ENCODE measurements at regions not wholly inside any gene's neighbourhood (a gene's known extent, or its start where the extent isn't known, plus 50 kb on each side); places are given as distances from the start of the nearest gene placed in this dataset.
"Not testable (repeated sequence)": the region's sequence is repeated elsewhere in the genome, so short reads cannot be mapped to it uniquely, and the experiment has no call there.

DNA sequence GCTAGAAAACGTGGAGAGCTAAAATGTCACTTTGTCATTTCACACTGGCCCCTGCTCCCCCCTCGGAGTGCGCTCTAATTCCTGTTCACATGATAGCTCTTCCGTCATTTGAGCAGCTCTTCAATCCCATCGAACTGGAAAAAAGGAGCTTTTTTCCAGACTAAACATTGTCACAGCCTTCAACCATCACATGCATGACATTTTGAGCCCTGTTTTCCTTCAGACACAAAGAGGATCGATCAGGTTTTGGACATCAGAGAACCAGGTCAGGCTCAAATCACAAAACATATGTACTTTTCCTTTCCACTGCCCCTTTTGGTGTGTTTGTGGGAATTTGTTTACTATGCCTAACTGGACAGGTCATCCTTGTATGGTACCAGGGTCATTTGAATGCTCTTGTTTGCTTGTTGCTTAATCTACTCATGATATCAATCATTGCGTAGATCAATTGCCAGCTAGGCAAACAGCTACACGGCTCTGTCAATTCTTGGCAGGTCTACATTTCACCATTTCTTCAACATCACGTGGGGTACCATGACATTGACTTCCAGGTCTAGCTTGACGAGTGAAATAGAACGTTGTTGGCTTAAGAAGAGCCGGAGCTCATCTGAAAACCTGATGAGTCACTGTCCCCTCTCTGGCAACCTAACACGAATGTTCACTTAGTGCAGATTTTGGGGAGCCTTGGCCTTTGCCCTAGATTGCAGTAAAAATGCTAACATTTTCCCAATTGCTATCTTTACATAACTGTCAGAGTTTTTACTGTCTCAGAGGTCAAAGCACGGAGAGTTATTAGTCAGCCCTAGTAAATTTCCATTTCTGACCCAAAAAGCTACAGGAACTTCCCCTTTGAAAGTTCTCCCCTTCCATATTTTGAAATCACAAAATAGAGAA lies 87.3 kb downstream of the LYZL2 start:
- TF ChIP-seq, protein P1, sequence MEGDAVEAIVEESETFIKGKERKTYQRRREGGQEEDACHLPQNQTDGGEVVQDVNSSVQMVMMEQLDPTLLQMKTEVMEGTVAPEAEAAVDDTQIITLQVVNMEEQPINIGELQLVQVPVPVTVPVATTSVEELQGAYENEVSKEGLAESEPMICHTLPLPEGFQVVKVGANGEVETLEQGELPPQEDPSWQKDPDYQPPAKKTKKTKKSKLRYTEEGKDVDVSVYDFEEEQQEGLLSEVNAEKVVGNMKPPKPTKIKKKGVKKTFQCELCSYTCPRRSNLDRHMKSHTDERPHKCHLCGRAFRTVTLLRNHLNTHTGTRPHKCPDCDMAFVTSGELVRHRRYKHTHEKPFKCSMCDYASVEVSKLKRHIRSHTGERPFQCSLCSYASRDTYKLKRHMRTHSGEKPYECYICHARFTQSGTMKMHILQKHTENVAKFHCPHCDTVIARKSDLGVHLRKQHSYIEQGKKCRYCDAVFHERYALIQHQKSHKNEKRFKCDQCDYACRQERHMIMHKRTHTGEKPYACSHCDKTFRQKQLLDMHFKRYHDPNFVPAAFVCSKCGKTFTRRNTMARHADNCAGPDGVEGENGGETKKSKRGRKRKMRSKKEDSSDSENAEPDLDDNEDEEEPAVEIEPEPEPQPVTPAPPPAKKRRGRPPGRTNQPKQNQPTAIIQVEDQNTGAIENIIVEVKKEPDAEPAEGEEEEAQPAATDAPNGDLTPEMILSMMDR (IDR thresholded peaks at IDR 0.05; ENCODE audit: low read depth, low read length, missing control alignments): no peak
- DNase-seq (ENCODE audit: low read depth): no peak
- no peak overlapping the region for H3K4me3 ChIP-seq (ENCODE audit: low read depth, low read length)

DNA sequence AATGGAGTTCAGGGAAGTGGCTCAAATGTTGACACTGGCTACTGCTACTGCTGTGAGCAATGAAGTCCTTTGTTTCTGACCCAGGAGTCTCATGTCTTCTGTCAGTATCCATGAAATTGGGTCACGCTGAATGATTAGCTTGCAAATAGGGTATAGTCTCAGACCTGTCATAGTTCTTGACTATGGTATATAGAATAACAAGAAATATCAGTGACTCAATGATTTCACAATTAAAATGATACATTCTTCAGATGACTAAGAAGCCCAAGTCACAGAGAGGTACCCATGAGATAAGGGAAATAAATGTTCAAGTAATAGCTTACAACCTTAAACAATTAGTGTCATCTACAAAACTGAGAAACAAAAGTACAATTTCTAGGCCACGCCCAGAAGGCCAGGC lies 89.3 kb downstream of the LYZL2 start:
- DNase-seq (ENCODE audit: low read depth): no peak
- TF ChIP-seq, protein P1 (IDR thresholded peaks at IDR 0.05; ENCODE audit: low read depth, low read length, missing control alignments): no peak
- H3K4me3 ChIP-seq (ENCODE audit: low read depth, low read length): no peak overlapping the region

DNA sequence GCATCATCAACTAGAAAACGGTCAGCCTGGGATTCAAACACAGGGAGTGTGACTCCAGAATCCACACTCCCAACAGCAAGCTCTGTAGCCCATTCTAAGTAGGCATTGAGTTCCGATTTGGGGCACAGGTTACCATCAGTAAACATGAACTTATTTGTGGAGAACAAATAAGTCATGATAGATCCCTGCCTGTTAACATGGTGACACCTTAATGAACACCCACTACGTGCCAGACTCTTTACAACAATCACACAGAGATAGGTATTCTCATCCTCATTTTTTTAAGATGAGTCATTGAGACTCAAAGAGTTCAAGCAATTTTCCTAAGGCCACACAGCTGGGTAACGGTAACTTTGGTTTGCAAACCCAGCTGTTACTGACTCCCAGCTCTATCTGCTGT lies 91.5 kb downstream of the LYZL2 start:
- TF ChIP-seq, protein P1 (IDR thresholded peaks at IDR 0.05; ENCODE audit: low read depth, low read length, missing control alignments): no peak
- DNase-seq (ENCODE audit: low read depth): no peak
- H3K4me3 ChIP-seq (ENCODE audit: low read depth, low read length): no peak overlapping the region

DNA sequence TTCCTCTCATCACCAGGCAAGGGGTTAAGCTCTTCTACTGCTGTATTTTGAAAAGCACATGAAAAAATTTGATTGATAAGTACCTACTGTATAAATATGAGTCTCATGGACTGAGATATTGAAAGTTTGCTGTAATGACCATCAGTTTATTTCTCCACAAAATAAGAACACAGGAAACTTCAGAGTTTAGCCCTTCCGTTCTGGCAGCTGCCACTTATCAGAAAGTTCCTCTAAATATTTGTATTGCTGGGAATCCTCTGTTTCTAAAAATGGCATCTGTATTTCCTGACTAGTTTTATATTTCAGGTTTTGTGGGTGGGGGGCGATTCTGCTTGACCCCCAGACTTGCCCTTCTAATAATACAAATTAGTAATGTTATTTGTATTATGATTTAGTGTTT lies 92.0 kb downstream of the LYZL2 start:
- no peak for DNase-seq (ENCODE audit: low read depth)
- H3K4me3 ChIP-seq (ENCODE audit: low read depth, low read length): no peak overlapping the region
- TF ChIP-seq, protein P1 (IDR thresholded peaks at IDR 0.05; ENCODE audit: low read depth, low read length, missing control alignments): no peak

DNA sequence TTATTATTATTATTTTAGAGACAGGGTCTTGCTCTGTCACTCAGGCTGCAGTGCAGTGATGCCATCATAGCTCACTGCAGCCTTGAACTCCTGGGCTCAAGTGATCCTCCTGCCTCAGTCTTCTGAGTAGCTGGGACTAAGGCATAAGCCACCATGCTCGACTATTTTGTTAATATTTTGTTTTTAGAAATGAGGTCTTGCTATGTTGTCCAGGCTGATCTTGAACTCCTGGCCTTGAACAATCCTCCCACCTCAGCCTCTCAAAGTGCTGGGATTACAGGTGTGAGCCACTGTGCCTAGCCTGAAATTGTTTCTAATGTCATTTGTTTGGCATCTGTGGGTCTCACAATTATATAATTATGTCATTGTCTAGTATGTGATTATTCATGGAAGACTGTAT lies 92.4 kb downstream of the LYZL2 start:
- DNase-seq (ENCODE audit: low read depth); H3K4me3 ChIP-seq (ENCODE audit: low read depth, low read length): not testable (repeated sequence)

DNA sequence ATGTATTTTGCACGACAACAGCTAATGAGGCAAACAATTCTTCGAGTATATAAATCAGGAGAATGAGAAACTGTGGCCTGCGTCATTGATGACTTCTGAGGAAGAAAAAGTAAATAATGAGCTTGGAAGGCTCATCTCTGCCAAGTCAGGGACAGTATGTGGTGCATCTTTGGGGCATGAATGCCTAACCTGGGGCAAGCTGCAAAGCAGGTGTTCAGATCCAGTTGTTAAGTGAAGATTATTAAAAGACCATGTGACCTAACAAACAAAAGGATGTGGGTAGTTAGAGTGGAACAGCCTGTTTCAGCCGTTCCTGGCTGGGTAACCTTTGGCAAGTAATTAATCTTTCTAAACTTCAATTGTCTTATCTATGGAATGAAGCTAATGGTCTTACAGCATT lies 93.0 kb downstream of the LYZL2 start:
- H3K4me3 ChIP-seq (ENCODE audit: low read depth, low read length): no peak overlapping the region
- TF ChIP-seq, protein P1 (IDR thresholded peaks at IDR 0.05; ENCODE audit: low read depth, low read length, missing control alignments): no peak
- DNase-seq (ENCODE audit: low read depth): no peak

DNA sequence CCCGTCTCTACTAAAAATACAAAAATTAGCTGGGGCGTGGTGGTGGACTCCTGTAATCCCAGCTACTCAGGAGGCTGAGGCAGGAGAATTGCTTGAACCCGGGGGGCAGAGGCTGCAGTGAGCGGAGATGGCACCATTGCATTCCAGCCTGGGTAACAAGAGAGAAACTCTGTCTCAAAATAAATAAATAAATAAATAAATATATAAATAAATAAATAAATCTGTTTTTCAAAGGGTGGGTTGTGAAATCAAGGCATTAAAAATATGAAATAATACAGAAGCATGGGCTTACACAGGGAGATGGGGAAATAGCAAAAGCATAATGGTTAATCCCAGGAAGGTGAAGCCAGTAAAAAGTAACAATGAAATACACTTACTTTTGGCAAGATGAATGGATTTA lies 93.9 kb downstream of the LYZL2 start:
- TF ChIP-seq, protein P1 (IDR thresholded peaks at IDR 0.05; ENCODE audit: low read depth, low read length, missing control alignments): no peak
- no peak overlapping the region for H3K4me3 ChIP-seq (ENCODE audit: low read depth, low read length)
- DNase-seq (ENCODE audit: low read depth): no peak

Measured in GM12864 (cell line).